Endothelial cell of umbilical vein (primary cell): ENCODE measurements at regions not wholly inside any gene's neighbourhood (a gene's known extent, or its start where the extent isn't known, plus 50 kb on each side); places are given as distances from the start of the nearest gene placed in this dataset.

Experiments
- BruUV-seq: library from RNA; stranded (reverse); fragments of 400-500 nt; replicated peaks from 2 replicates; lab custom pipeline; 2021; lab: Mats Ljungman, UMichigan
- CTCF ChIA-PET: fragments of 300-600, 350-600 bp; sonication (Branson Sonifier 250); formaldehyde crosslinking; loops from one replicate; lab custom pipeline; 2021; ENCODE audit warnings: antibody characterized with exemption, inconsistent platforms; lab: Charles Lee
- POLR2A ChIA-PET: fragments of 300-600, 350-600 bp; sonication (Branson Sonifier 250); formaldehyde crosslinking; loops from one replicate; lab custom pipeline; 2021; ENCODE audit warnings: antibody characterized with exemption, inconsistent platforms; lab: Charles Lee
- DNase-seq: peaks from one replicate; pipeline ENCODE4 v3.0.0-alpha.2; 2011; ENCODE audit warnings: low read depth, low spot score
- FAIRE-seq: peaks from 2 replicates; lab custom pipeline; 2011; peaks lifted over from hg19 to GRCh38; lab: Jason Lieb, UNC
- H2AFZ ChIP-seq: 2 replicates; pipeline ENCODE4 v1.6.0; 2012; ENCODE audit warnings: low read depth, low read length, control low read depth, inconsistent platforms
- H3K27ac ChIP-seq: 2 replicates; pipeline ENCODE4 v1.5.1; 2011; ENCODE audit warnings: low read depth, mild to moderate bottlenecking, control low read depth, low read length, moderate library complexity; ENCODE audit not compliant: insufficient read depth
- H3K27me3 ChIP-seq, 2 experiments: 2 replicates each; pipeline versions ENCODE4 v1.6.0 to v1.6.1; 2011; ENCODE audit warnings: low read length in 2 of 2, mixed read lengths in 1 of 2; ENCODE audit not compliant: control insufficient read depth in 2 of 2, insufficient read depth in 2 of 2
- H3K36me3 ChIP-seq, 2 experiments: 2 replicates in 1 of 2; 3 replicates in 1 of 2; pipeline ENCODE4 v1.5.1; 2011; ENCODE audit warnings: low read length in 2 of 2, mild to moderate bottlenecking in 1 of 2, moderate library complexity in 1 of 2; ENCODE audit not compliant: control insufficient read depth in 2 of 2, insufficient read depth in 2 of 2; ENCODE audit errors: extremely low read depth in 1 of 2
- H3K4me1 ChIP-seq: 3 replicates; pipeline ENCODE4 v1.5.1; 2011; ENCODE audit warnings: mild to moderate bottlenecking, low read length; ENCODE audit not compliant: control insufficient read depth, insufficient read depth; ENCODE audit errors: extremely low read depth
- H3K4me2 ChIP-seq: 2 replicates; pipeline ENCODE4 v1.6.1; 2011; ENCODE audit warnings: low read length, control low read depth, mixed read lengths; ENCODE audit not compliant: insufficient read depth
- H3K4me3 ChIP-seq, 3 experiments: fragments of 200-600 bp in 1 of 3; sonication (generic), shearing (Covaris generic) in 1 of 3; replicated peaks in 1 of 3; 2 replicates each; pipeline ENCODE4 v1.5.1; 2011 to 2016; ENCODE audit warnings: control low read depth in 3 of 3, low read length in 3 of 3, mild to moderate bottlenecking in 2 of 3, inconsistent platforms in 1 of 3, low read depth in 1 of 3, moderate library complexity in 1 of 3; ENCODE audit not compliant: insufficient read depth in 1 of 3
- H3K79me2 ChIP-seq: 2 replicates; pipeline ENCODE4 v1.6.0; 2012; ENCODE audit warnings: low read length, inconsistent platforms; ENCODE audit not compliant: control insufficient read depth, insufficient read depth
- H3K9ac ChIP-seq: replicated peaks from 2 replicates; pipeline ENCODE3; 2011; ENCODE audit warnings: low read length, control low read depth; ENCODE audit not compliant: insufficient read depth; ENCODE audit errors: extremely low read depth
- H3K9me1 ChIP-seq: replicated peaks from 3 replicates; pipeline ENCODE4 v1.6.0; 2011; ENCODE audit warnings: mild to moderate bottlenecking, low read length; ENCODE audit not compliant: control insufficient read depth, insufficient read depth; ENCODE audit errors: extremely low read depth
- H3K9me3 ChIP-seq: replicated peaks from 2 replicates; pipeline ENCODE4 v1.5.1; 2012; ENCODE audit warnings: low read length, inconsistent platforms; ENCODE audit not compliant: control insufficient read depth, insufficient read depth
- H4K20me1 ChIP-seq: replicated peaks from 2 replicates; pipeline ENCODE3; 2011; ENCODE audit warnings: mild to moderate bottlenecking, low read length; ENCODE audit not compliant: control insufficient read depth, insufficient read depth; ENCODE audit errors: extremely low read depth
- CTCF ChIP-seq, 2 donors: IDR thresholded peaks; 1 replicate in 1 of 2; 2 replicates in 1 of 2; pipeline ENCODE4 v1.5.1; 2011; ENCODE audit warnings: low read length in 2 of 2, mild to moderate bottlenecking in 2 of 2, moderate library complexity in 2 of 2, control low read depth in 1 of 2, inconsistent platforms in 1 of 2, low read depth in 1 of 2; ENCODE audit not compliant: insufficient read depth in 1 of 2; ENCODE audit errors: extremely low read depth in 1 of 2
- EZH2 ChIP-seq: IDR thresholded peaks from 2 replicates; pipeline ENCODE4 v1.6.1; 2012; ENCODE audit warnings: borderline replicate concordance, low read depth, mild to moderate bottlenecking, moderate library complexity, low read length, inconsistent platforms; ENCODE audit not compliant: severe bottlenecking
- FOS ChIP-seq: IDR thresholded peaks from 2 replicates; pipeline ENCODE4 v1.6.1; 2011; ENCODE audit warnings: mild to moderate bottlenecking, low read length, moderate library complexity, borderline replicate concordance; ENCODE audit not compliant: insufficient read depth
- GATA2 ChIP-seq: IDR thresholded peaks from 2 replicates; pipeline ENCODE4 v1.7.0; 2011; ENCODE audit warnings: low read depth, mild to moderate bottlenecking, moderate library complexity, mixed read lengths, low read length; ENCODE audit not compliant: insufficient read length, insufficient read depth
- JUN ChIP-seq: IDR thresholded peaks from 2 replicates; pipeline ENCODE4 v1.6.1; 2011; ENCODE audit warnings: borderline replicate concordance, low read depth; ENCODE audit not compliant: insufficient read length, insufficient read depth
- MAX ChIP-seq: IDR thresholded peaks from 2 replicates; pipeline ENCODE4 v1.6.1; 2011; ENCODE audit not compliant: insufficient read depth, insufficient read length
- MYC ChIP-seq: IDR thresholded peaks from one replicate; pipeline ENCODE4 v1.6.1; 2011; ENCODE audit warnings: mild to moderate bottlenecking, low read depth, low read length
- POLR2A ChIP-seq: IDR thresholded peaks from 2 replicates; pipeline ENCODE4 v1.6.1; 2012; ENCODE audit warnings: low read depth, mild to moderate bottlenecking, control low read depth, low read length
- POLR2AphosphoS5 ChIP-seq: IDR thresholded peaks from 2 replicates; pipeline ENCODE4 v1.6.1; 2012; ENCODE audit warnings: low read depth, mild to moderate bottlenecking, control low read depth, low read length, moderate library complexity; ENCODE audit not compliant: insufficient read depth
- dilution Hi-C: fragments of 300-500 bp; cut with MboI; formaldehyde crosslinking; loops from one replicate; pipeline ENCODE4 v1.15.0; 2019; ENCODE audit warnings: low sequenced_read_pairs; ENCODE audit not compliant: extremely low pct_ligation_motif_present
- intact Hi-C: fragments of 100-400 bp; cut with micrococcal nuclease; formaldehyde crosslinking; loops from one replicate; pipeline ENCODE4 v1.10.0; 2022

- Histone ChIP-seq H3K27me3 (peaks cover 2 to 7% of the 10 kb centered on the region in 2 experiments), H3K4me1 (no peaks in the 10 kb centered on the region), H4K20me1 (no peaks in the 10 kb centered on the region), H3K9me3 (no peaks in the 10 kb centered on the region), H3K4me2 (no peak overlapping the region), H3K27ac (no peak overlapping the region), H3K9ac (no peak overlapping the region), H3K9me1 (no peaks in the 10 kb centered on the region), H3K79me2 (no peaks in the 10 kb centered on the region), H3K36me3 (no peaks in the 10 kb centered on the region), H3K4me3 (no peak overlapping the region), H2AFZ (no peak overlapping the region)
- dilution Hi-C loops, result no loop called here
- intact Hi-C loops, result no loop called here
- FAIRE-seq (no peak), DNase-seq (no peak)
- no TSS peak for BruUV-seq
- POLR2A ChIA-PET, result no interaction called here
- TF ChIP-seq MAX (no peak), EZH2 (no peak), POLR2A (no peak), POLR2AphosphoS5 (no peak), MYC (no peak), JUN (no peak), CTCF (IDR thresholded peaks at IDR 0.05; ENCODE audit: extremely low read depth in 1 of 2, insufficient read depth in 1 of 2, low read depth in 1 of 2, low read length in 2 of 2) (no peak), GATA2 (no peak), FOS (no peak)
- CTCF ChIA-PET, result interaction anchor here (1.4 kb wide), 1 partner anchor 10 kb away, joined by 3 read pairs; no protein-coding TSS in a partner anchor
These were observed 55.7 kb upstream of the RELN start for GRCh38 chr7:104045183-104045582.
